ENCODE measurements at regions not wholly inside any gene's neighbourhood (a gene's known extent, or its start where the extent isn't known, plus 50 kb on each side); places are given as distances from the start of the nearest gene placed in this dataset.

DNA sequence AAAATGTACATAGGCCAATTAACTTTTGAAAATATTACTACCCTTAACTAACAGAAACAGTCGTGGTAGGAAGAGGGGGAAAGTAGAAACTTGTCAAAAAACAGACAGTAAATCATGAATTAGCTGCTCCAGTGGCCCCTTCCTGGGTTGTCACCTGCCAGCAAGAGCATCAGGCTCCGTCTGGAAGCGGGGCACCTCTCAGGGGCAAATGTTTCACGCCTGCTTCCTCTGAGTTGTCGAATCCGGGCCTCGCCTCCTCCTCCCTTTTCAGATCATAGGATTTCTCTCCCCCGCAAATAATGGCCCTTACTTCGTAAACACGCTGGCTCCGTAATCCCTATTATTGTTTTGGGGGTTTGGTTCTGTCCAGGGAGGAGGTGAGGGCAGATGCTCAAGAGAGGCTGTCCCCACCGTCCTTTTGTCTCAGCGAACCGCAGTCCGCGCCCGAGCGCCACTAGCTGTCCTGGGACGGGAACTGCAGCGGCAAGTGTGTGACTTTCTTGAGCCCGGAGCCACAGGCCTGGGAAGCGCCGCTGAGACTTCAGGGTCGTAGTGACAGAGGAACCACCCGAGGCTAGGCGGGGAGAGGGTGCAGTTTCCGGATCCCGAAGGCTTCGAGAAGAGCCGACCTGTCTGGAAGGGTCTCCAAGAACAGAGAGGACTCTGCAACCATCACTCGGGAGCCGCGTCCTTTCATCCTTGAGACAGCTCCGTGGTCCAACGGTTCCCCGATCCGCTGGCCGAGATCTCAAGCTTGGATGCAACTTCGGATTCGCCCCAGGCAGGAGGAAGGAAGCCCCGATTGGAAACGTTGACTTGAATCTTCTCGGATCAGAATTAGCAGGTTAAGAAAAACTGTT, 214.5 kb upstream of the ZNF184 start (continued):
- no peak for TF ChIP-seq MAF1 (CRISPR knock-in tag; IDR thresholded peaks at IDR 0.05; ENCODE audit: borderline replicate concordance)
- no peak for TF ChIP-seq SP5 (CRISPR knock-in tag; IDR thresholded peaks at IDR 0.05; ENCODE audit: borderline replicate concordance, low read depth)
- TF ChIP-seq TBP (CRISPR knock-in tag; IDR thresholded peaks at IDR 0.05): no peak
- TF ChIP-seq, protein P1, sequence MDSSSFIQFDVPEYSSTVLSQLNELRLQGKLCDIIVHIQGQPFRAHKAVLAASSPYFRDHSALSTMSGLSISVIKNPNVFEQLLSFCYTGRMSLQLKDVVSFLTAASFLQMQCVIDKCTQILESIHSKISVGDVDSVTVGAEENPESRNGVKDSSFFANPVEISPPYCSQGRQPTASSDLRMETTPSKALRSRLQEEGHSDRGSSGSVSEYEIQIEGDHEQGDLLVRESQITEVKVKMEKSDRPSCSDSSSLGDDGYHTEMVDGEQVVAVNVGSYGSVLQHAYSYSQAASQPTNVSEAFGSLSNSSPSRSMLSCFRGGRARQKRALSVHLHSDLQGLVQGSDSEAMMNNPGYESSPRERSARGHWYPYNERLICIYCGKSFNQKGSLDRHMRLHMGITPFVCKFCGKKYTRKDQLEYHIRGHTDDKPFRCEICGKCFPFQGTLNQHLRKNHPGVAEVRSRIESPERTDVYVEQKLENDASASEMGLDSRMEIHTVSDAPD (CRISPR knock-in tag; IDR thresholded peaks at IDR 0.05): no peak
- no peak for TF ChIP-seq NR2F2 (IDR thresholded peaks at IDR 0.05; ENCODE audit: borderline replicate concordance, low read depth)
- TF ChIP-seq TAF1 (CRISPR knock-in tag; IDR thresholded peaks at IDR 0.05): no peak
- TF ChIP-seq ZC3H13 (CRISPR knock-in tag; IDR thresholded peaks at IDR 0.05): 0 out of 2 replicates have a peak, but pooled peaks have one; percentile 10
- no peak for TF ChIP-seq ATF7 (IDR thresholded peaks at IDR 0.05)
- no peak for TF ChIP-seq ATF7 (CRISPR knock-in tag; IDR thresholded peaks at IDR 0.05)
- TF ChIP-seq NR2C2 (CRISPR knock-in tag; IDR thresholded peaks at IDR 0.05; ENCODE audit: borderline replicate concordance): no peak; the same call in 1 of the 2 replicates
- TF ChIP-seq ZFP62 (CRISPR knock-in tag; IDR thresholded peaks at IDR 0.05): no peak
- TF ChIP-seq ZNF530 (CRISPR knock-in tag; IDR thresholded peaks at IDR 0.05; ENCODE audit: low read depth): no peak
- TF ChIP-seq, protein P2, sequence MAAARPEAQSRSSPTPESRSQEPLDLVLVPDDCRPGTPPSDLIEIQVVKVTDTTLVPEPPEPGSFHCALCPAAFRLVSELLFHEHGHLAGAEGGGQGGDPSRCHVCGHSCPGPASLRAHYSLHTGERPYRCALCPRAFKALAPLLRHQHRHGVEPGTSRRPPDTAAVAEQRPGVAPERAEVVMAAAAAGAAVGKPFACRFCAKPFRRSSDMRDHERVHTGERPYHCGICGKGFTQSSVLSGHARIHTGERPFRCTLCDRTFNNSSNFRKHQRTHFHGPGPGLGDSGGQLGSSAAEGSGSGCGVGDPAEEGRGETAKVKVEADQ (CRISPR knock-in tag; IDR thresholded peaks at IDR 0.05; ENCODE audit: borderline replicate concordance): peak; percentile 78
- TF ChIP-seq, protein P3, sequence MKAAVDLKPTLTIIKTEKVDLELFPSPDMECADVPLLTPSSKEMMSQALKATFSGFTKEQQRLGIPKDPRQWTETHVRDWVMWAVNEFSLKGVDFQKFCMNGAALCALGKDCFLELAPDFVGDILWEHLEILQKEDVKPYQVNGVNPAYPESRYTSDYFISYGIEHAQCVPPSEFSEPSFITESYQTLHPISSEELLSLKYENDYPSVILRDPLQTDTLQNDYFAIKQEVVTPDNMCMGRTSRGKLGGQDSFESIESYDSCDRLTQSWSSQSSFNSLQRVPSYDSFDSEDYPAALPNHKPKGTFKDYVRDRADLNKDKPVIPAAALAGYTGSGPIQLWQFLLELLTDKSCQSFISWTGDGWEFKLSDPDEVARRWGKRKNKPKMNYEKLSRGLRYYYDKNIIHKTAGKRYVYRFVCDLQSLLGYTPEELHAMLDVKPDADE (CRISPR knock-in tag; IDR thresholded peaks at IDR 0.05): no peak
- TF ChIP-seq ZNF138 (CRISPR knock-in tag; IDR thresholded peaks at IDR 0.05; ENCODE audit: low read depth): no peak
- TF ChIP-seq KAT2B (IDR thresholded peaks at IDR 0.05; ENCODE audit: borderline replicate concordance, low read depth, low read length): no peak
- no peak for TF ChIP-seq EHMT2 (IDR thresholded peaks at IDR 0.05; ENCODE audit: borderline replicate concordance, low read depth, low read length)
- TF ChIP-seq ZNF510 (CRISPR knock-in tag; IDR thresholded peaks at IDR 0.05; ENCODE audit: low read depth): no peak
- TF ChIP-seq NR3C1 (CRISPR knock-in tag; IDR thresholded peaks at IDR 0.05): no peak
- TF ChIP-seq ERF (CRISPR knock-in tag; IDR thresholded peaks at IDR 0.05): no peak
- no peak for TF ChIP-seq ZIK1 (CRISPR knock-in tag; IDR thresholded peaks at IDR 0.05; ENCODE audit: borderline replicate concordance, low read depth)
- peak; percentile 80 for TF ChIP-seq MEIS2 (CRISPR knock-in tag; IDR thresholded peaks at IDR 0.05)
- TF ChIP-seq ZNF367 (CRISPR knock-in tag; IDR thresholded peaks at IDR 0.05; ENCODE audit: borderline replicate concordance): no peak
- peak; percentile 16; the same call in 1 of the 2 replicates for TF ChIP-seq MXD4 (CRISPR knock-in tag; IDR thresholded peaks at IDR 0.05)

All from HepG2 (cell line).